ENCODE measurements at regions not wholly inside any gene's neighbourhood (a gene's known extent, or its start where the extent isn't known, plus 50 kb on each side); places are given as distances from the start of the nearest gene placed in this dataset.
A peak's percentile ranks its signal among the peaks of the same experiment; 100 is the strongest.

GRCh38 chr3:28835249-28835648 lies 445.6 kb upstream of the RBMS3 start:
- intact Hi-C loops (cut with micrococcal nuclease): loop anchor here (5.0 kb wide), 1 partner anchor 168 kb away; no protein-coding TSS in a partner anchor

GRCh38 chr3:28835751-28836150 lies 445.1 kb upstream of the RBMS3 start:
- H3K4me2 ChIP-seq (ENCODE audit: low read length): peak overlapping the region; percentile 31

More at GRCh38 chr3:28835249-28835648, 445.6 kb upstream of the RBMS3 start:
- DNase-seq (no peak), ATAC-seq (no peak)
- Histone ChIP-seq H3K9me2 (replicated peaks; ENCODE audit: low read length) (no peaks in the 10 kb centered on the region), H2AFZ (ENCODE audit: low read length) (no peak overlapping the region), H3K27me3 (ENCODE audit: low read length) (no peaks in the 10 kb centered on the region), H3K4me1 (ENCODE audit: insufficient read depth, low read length) (peaks cover 11% of the 10 kb centered on the region; the same call in 1 of the 2 replicates), H3K27ac (ENCODE audit: low read length) (no peak overlapping the region), H4K20me1 (ENCODE audit: low read length) (no peaks in the 10 kb centered on the region), H3K4me3 (ENCODE audit: low read length) (no peak overlapping the region), H3K36me3 (ENCODE audit: low read depth, low read length) (no peaks in the 10 kb centered on the region), H3K4me2 (ENCODE audit: low read length) (no peak overlapping the region), H3F3A (ENCODE audit: low read length, unreplicated experiment) (no peaks in the 10 kb centered on the region), H3K9me3 (ENCODE audit: low read length) (no peaks in the 10 kb centered on the region), H3K79me2 (ENCODE audit: low read length) (no peaks in the 10 kb centered on the region), H3K9ac (ENCODE audit: low read length) (no peak overlapping the region)
- ChIA-PET CTCF (no interaction called here), POLR2A (ENCODE audit: unreplicated experiment) (no interaction called here)
- BruUV-seq (replicated peaks): no TSS peak
- TF ChIP-seq EZH2phosphoT487 (IDR thresholded peaks at IDR 0.05; ENCODE audit: borderline replicate concordance, low read length) (no peak), CTCF (conservative IDR thresholded peaks at IDR 0.05; ENCODE audit: low read depth, low read length) (no peak), EZH2 (IDR thresholded peaks at IDR 0.05; ENCODE audit: low read length, unreplicated experiment) (no peak)

More at GRCh38 chr3:28835751-28836150, 445.1 kb upstream of the RBMS3 start:
- Histone ChIP-seq H3F3A (ENCODE audit: low read length, unreplicated experiment) (no peaks in the 10 kb centered on the region), H2AFZ (ENCODE audit: low read length) (no peak overlapping the region), H3K36me3 (ENCODE audit: low read depth, low read length) (no peaks in the 10 kb centered on the region), H3K9me3 (ENCODE audit: low read length) (no peaks in the 10 kb centered on the region), H3K79me2 (ENCODE audit: low read length) (no peaks in the 10 kb centered on the region), H3K4me3 (ENCODE audit: low read length) (no peak overlapping the region), H4K20me1 (ENCODE audit: low read length) (no peaks in the 10 kb centered on the region), H3K27me3 (ENCODE audit: low read length) (no peaks in the 10 kb centered on the region), H3K4me1 (ENCODE audit: insufficient read depth, low read length) (peaks cover 11% of the 10 kb centered on the region; the same call in 1 of the 2 replicates), H3K9ac (ENCODE audit: low read length) (no peak overlapping the region), H3K27ac (ENCODE audit: low read length) (no peak overlapping the region), H3K9me2 (replicated peaks; ENCODE audit: low read length) (no peaks in the 10 kb centered on the region)
- no peak for TF ChIP-seq EZH2 (IDR thresholded peaks at IDR 0.05; ENCODE audit: low read length, unreplicated experiment)
- TF ChIP-seq CTCF (conservative IDR thresholded peaks at IDR 0.05; ENCODE audit: low read depth, low read length): no peak
- TF ChIP-seq EZH2phosphoT487 (IDR thresholded peaks at IDR 0.05; ENCODE audit: borderline replicate concordance, low read length): no peak
- DNase-seq (peak; percentile 47), ATAC-seq (peak; percentile 50; the same call in 1 of the 2 replicates)
- CTCF ChIA-PET: no interaction called here
- intact Hi-C loops (cut with micrococcal nuclease): loop anchor here (5.0 kb wide), 1 partner anchor 168 kb away; no protein-coding TSS in a partner anchor
- no TSS peak for BruUV-seq (replicated peaks)
- POLR2A ChIA-PET (ENCODE audit: unreplicated experiment): no interaction called here
